A549 (cell line): ENCODE measurements at regions not wholly inside any gene's neighbourhood (a gene's known extent, or its start where the extent isn't known, plus 50 kb on each side); places are given as distances from the start of the nearest gene placed in this dataset.

Source experiments
- ATAC-seq, 2 experiments: fragments of 200-7000 bp in 1 of 2; fragments of >200 bp in 1 of 2; cut with Nextera tagmentation in 1 of 2; cut with Tn5 transposase in 1 of 2; 3 replicates each; pipeline versions ENCODE4 v1.8.0 to v1.9.1; 2018 to 2020; ENCODE audit warnings: mild to moderate bottlenecking in 1 of 2, moderate library complexity in 1 of 2
- CTCF ChIA-PET: fragments of 300-600 bp; sonication (Branson Sonifier 250); formaldehyde crosslinking; extraction: SDS; loops from one replicate; lab custom pipeline; 2021; ENCODE audit warnings: antibody characterized with exemption, inconsistent platforms; lab: Yijun Ruan, JAX
- POLR2A ChIA-PET: fragments of 350-600 bp; formaldehyde crosslinking; extraction: SDS; loops from one replicate; lab custom pipeline; 2021; ENCODE audit warnings: antibody characterized with exemption, inconsistent platforms; lab: Yijun Ruan, JAX
- DNase-seq, 2 experiments: peaks; one replicate each; pipeline versions ENCODE4 v3.0.0 to v3.0.0-alpha.2; 2011 to 2016; ENCODE audit warnings: low read depth in 1 of 2, low spot score in 1 of 2
- FAIRE-seq: peaks from 2 replicates; lab custom pipeline; 2011; peaks lifted over from hg19 to GRCh38; lab: Jason Lieb, UNC
- H3K27ac ChIP-seq, 2 experiments: fragments of >200 bp; sonication (Bioruptor Twin); formaldehyde crosslinking; 3 replicates each; pipeline ENCODE4 v1.5.1; 2016 to 2017
- H3K4me1 ChIP-seq: fragments of >200 bp; sonication (Bioruptor Twin); formaldehyde crosslinking; 3 replicates; pipeline ENCODE4 v1.6.1; 2016
- H3K4me2 ChIP-seq: fragments of >200 bp; sonication (Bioruptor Twin); formaldehyde crosslinking; 3 replicates; pipeline ENCODE4 v1.6.1; 2016
- H3K4me3 ChIP-seq: fragments of >200 bp; sonication (Bioruptor Twin); formaldehyde crosslinking; 3 replicates; pipeline ENCODE4 v1.5.1; 2016
- H3K9me3 ChIP-seq: fragments of >200 bp; sonication (Bioruptor Twin); formaldehyde crosslinking; 3 replicates; pipeline ENCODE4 v1.6.1; 2016
- BCL3 ChIP-seq: fragments of >200 bp; sonication (Bioruptor Twin); formaldehyde crosslinking; IDR thresholded peaks from 3 replicates; pipeline ENCODE4 v1.6.1; 2016
- BHLHE40 ChIP-seq: IDR thresholded peaks from 2 replicates; pipeline ENCODE4 v1.6.1; 2012; ENCODE audit warnings: low read depth, low read length, inconsistent platforms
- CHD2 ChIP-seq: fragments of 150-350 bp; IDR thresholded peaks from 2 replicates; pipeline ENCODE4 v1.6.1; 2014; ENCODE audit warnings: low read length; ENCODE audit not compliant: partially characterized antibody
- CTCF ChIP-seq: fragments of >200 bp; sonication (Bioruptor Twin); formaldehyde crosslinking; IDR thresholded peaks from 3 replicates; pipeline ENCODE4 v1.5.1; 2016
- E2F6 ChIP-seq: IDR thresholded peaks from 2 replicates; pipeline ENCODE4 v1.6.1; 2012; ENCODE audit warnings: low read depth, borderline replicate concordance
- EHMT2 ChIP-seq: fragments of 200-600 bp; sonication (generic); IDR thresholded peaks from 2 replicates; pipeline ENCODE4 v1.6.1; 2016; ENCODE audit warnings: antibody characterized with exemption, low read depth, mild to moderate bottlenecking, moderate library complexity
- ESRRA ChIP-seq: fragments of 150-350 bp; IDR thresholded peaks from 2 replicates; pipeline ENCODE4 v1.6.1; 2014; ENCODE audit warnings: mild to moderate bottlenecking, low read length, borderline replicate concordance
- HOXA7 ChIP-seq: fragments of 250-450 bp; sonication (Bioruptor Pico); IDR thresholded peaks from 2 replicates; pipeline ENCODE4 v1.5.0; 2020; ENCODE audit warnings: mild to moderate bottlenecking, moderate library complexity
- KDM5A ChIP-seq: fragments of 200-600 bp; sonication (generic); IDR thresholded peaks from 2 replicates; pipeline ENCODE4 v1.6.1; 2016; ENCODE audit warnings: antibody characterized with exemption, mild to moderate bottlenecking
- NPAS2 ChIP-seq: fragments of 250-450 bp; sonication (Bioruptor Pico); IDR thresholded peaks from 2 replicates; pipeline ENCODE4 v1.8.0; 2022; ENCODE audit warnings: mild to moderate bottlenecking, moderate library complexity, borderline replicate concordance
- NR3C1 ChIP-seq: fragments of >200 bp; sonication (Bioruptor Twin); formaldehyde crosslinking; IDR thresholded peaks from 3 replicates; pipeline ENCODE4 v1.6.1; 2017
- PHF8 ChIP-seq: fragments of 200-600 bp; sonication (generic); IDR thresholded peaks from 2 replicates; pipeline ENCODE4 v1.6.1; 2016; ENCODE audit warnings: low read depth, mild to moderate bottlenecking, antibody characterized with exemption, moderate library complexity, borderline replicate concordance
- RAD21 ChIP-seq, 2 experiments: fragments of >200 bp in 1 of 2; sonication (Bioruptor Twin) in 1 of 2; formaldehyde crosslinking in 1 of 2; IDR thresholded peaks in 1 of 2; conservative IDR thresholded peaks in 1 of 2; 2 replicates in 1 of 2; 3 replicates in 1 of 2; pipeline ENCODE4 v1.6.1; 2012 to 2018; ENCODE audit warnings: inconsistent platforms in 1 of 2
- SMC3 ChIP-seq: fragments of >200 bp; sonication (Bioruptor Twin); formaldehyde crosslinking; IDR thresholded peaks from 3 replicates; pipeline ENCODE4 v1.6.1; 2018; ENCODE audit warnings: inconsistent platforms
- SREBF2 ChIP-seq: fragments of 450-650 bp; IDR thresholded peaks from 2 replicates; pipeline ENCODE4 v1.6.1; 2014; ENCODE audit warnings: mild to moderate bottlenecking, moderate library complexity
- TFCP2L1 ChIP-seq: fragments of 250-450 bp; sonication (Bioruptor Pico); IDR thresholded peaks from 2 replicates; pipeline ENCODE4 v1.5.0; 2021; ENCODE audit warnings: mild to moderate bottlenecking
- ZNF302 ChIP-seq: fragments of 250-450 bp; sonication (Bioruptor Pico); IDR thresholded peaks from 2 replicates; pipeline ENCODE4 v1.9.0; 2021; ENCODE audit warnings: inconsistent platforms, mild to moderate bottlenecking, moderate library complexity
- WGBS: methylation state at CpG from one replicate; pipeline ENCODE4 v1.1.6; 2017; ENCODE audit errors: missing lambda C conversion rate; 5-methylcytosine and 5-hydroxymethylcytosine counted together
- TF ChIP-seq, protein P1 (sequence below): IDR thresholded peaks from 2 replicates; pipeline ENCODE4 v1.6.1; 2012
- TF ChIP-seq, protein P2 (sequence below): fragments of 250-450 bp; sonication (Bioruptor Pico); IDR thresholded peaks from 2 replicates; pipeline ENCODE4 v1.5.0; 2020; ENCODE audit warnings: low read depth, mild to moderate bottlenecking, moderate library complexity

GRCh38 chr2:14933753-14934152 is 301.2 kb downstream of the LRATD1 start:
- CTCF ChIA-PET, result interaction anchor here (0.7 kb wide), 1 partner anchor 10 kb away, joined by 3 read pairs; no protein-coding TSS in a partner anchor
- no peak for DNase-seq
- POLR2A ChIA-PET, result no interaction called here
- FAIRE-seq, result no peak
- no peaks in the 10 kb centered on the region for H3K9me3 ChIP-seq
- no peak overlapping the region for H3K27ac ChIP-seq
- no peaks in the 10 kb centered on the region for H3K4me1 ChIP-seq
- no peak overlapping the region for H3K4me3 ChIP-seq
- TF ChIP-seq PHF8, result no peak
- no peak for TF ChIP-seq HOXA7 (CRISPR knock-in tag)
- no peak for TF ChIP-seq RAD21 (conservative IDR thresholded peaks at IDR 0.05 in 1 of 2, IDR thresholded peaks at IDR 0.05 in 1 of 2)
- no peak for TF ChIP-seq CHD2
- no peak for TF ChIP-seq EHMT2
- TF ChIP-seq CTCF, result no peak
- H3K4me2 ChIP-seq, result no peak overlapping the region
- ATAC-seq, result no peak

GRCh38 chr2:14936426-14936825 is 303.9 kb downstream of the LRATD1 start:
- CTCF ChIA-PET, result interaction anchor here (1.0 kb wide), 1 partner anchor 8 kb away, joined by 3 read pairs; no protein-coding TSS in a partner anchor

More at GRCh38 chr2:14936426-14936825, 303.9 kb downstream of the LRATD1 start:
- ATAC-seq (no peak), FAIRE-seq (no peak), DNase-seq (no peak)
- POLR2A ChIA-PET, result no interaction called here
- Histone ChIP-seq H3K27ac (no peak overlapping the region), H3K9me3 (no peaks in the 10 kb centered on the region), H3K4me1 (no peaks in the 10 kb centered on the region), H3K4me3 (no peak overlapping the region), H3K4me2 (no peak overlapping the region)
- TF ChIP-seq KDM5A (no peak), BHLHE40 (no peak), BCL3 (no peak), TFCP2L1 (no peak), SREBF2 (no peak), NPAS2 (CRISPR knock-in tag) (no peak), CTCF (no peak), HOXA7 (CRISPR knock-in tag) (no peak), ZNF302 (no peak), E2F6 (no peak), SMC3 (no peak), ESRRA (no peak), NR3C1 (no peak)
- TF ChIP-seq, protein P1, sequence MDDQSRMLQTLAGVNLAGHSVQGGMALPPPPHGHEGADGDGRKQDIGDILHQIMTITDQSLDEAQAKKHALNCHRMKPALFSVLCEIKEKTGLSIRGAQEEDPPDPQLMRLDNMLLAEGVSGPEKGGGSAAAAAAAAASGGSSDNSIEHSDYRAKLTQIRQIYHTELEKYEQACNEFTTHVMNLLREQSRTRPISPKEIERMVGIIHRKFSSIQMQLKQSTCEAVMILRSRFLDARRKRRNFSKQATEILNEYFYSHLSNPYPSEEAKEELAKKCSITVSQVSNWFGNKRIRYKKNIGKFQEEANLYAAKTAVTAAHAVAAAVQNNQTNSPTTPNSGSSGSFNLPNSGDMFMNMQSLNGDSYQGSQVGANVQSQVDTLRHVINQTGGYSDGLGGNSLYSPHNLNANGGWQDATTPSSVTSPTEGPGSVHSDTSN, result no peak
- TF ChIP-seq, protein P2, sequence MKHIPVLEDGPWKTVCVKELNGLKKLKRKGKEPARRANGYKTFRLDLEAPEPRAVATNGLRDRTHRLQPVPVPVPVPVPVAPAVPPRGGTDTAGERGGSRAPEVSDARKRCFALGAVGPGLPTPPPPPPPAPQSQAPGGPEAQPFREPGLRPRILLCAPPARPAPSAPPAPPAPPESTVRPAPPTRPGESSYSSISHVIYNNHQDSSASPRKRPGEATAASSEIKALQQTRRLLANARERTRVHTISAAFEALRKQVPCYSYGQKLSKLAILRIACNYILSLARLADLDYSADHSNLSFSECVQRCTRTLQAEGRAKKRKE, result no peak
- 5% methylated on average over 3 of the region's 3 CpGs for WGBS
